GM19455 (cell line): ENCODE measurements at regions not wholly inside any gene's neighbourhood (a gene's known extent, or its start where the extent isn't known, plus 50 kb on each side); places are given as distances from the start of the nearest gene placed in this dataset.
"Not testable (repeated sequence)": the region's sequence is repeated elsewhere in the genome, so short reads cannot be mapped to it uniquely, and the experiment has no call there.

Experiments used
- ATAC-seq: cut with Tn5 transposase; IDR thresholded peaks from one replicate; pipeline ENCODE4 v1.9.1; 2021; ENCODE audit not compliant: unreplicated experiment

GRCh38 chr4:116342143-116342542, 743.2 kb downstream of the TRAM1L1 start:
- ATAC-seq, result no peak

- ATAC-seq, result no peak
Observed at GRCh38 chr4:116332508-116332907, 752.9 kb downstream of the TRAM1L1 start.

- no peak for ATAC-seq
Observed at GRCh38 chr4:116328261-116328860, 757.0 kb downstream of the TRAM1L1 start.

GRCh38 chr4:116323606-116324005, 761.8 kb downstream of the TRAM1L1 start:
- no peak for ATAC-seq

- ATAC-seq, result no peak
Observed at GRCh38 chr4:116321471-116321870, 763.9 kb downstream of the TRAM1L1 start.

- ATAC-seq, result no peak
Observed at GRCh38 chr4:116320859-116321258, 764.5 kb downstream of the TRAM1L1 start.

- no peak for ATAC-seq
Observed at GRCh38 chr4:116303736-116304188, 781.6 kb downstream of the TRAM1L1 start.

- no peak for ATAC-seq
Observed at GRCh38 chr4:116302990-116303735, 782.2 kb downstream of the TRAM1L1 start.

GRCh38 chr4:116275006-116275405, 810.4 kb downstream of the TRAM1L1 start:
- ATAC-seq, result no peak

- ATAC-seq, result no peak
Observed at GRCh38 chr4:116272336-116272735, 813.0 kb downstream of the TRAM1L1 start.

GRCh38 chr4:116260931-116261330, 824.4 kb downstream of the TRAM1L1 start:
- ATAC-seq, result not testable (repeated sequence)

- no peak for ATAC-seq
Observed at GRCh38 chr4:116244771-116245170, 840.6 kb downstream of the TRAM1L1 start.

- no peak for ATAC-seq
Observed at GRCh38 chr4:116243431-116243830, 841.9 kb downstream of the TRAM1L1 start.

- no peak for ATAC-seq
Observed at GRCh38 chr4:116233971-116234370, 851.4 kb downstream of the TRAM1L1 start.

- ATAC-seq, result not testable (repeated sequence)
Observed at GRCh38 chr4:116231999-116232398, 853.4 kb downstream of the TRAM1L1 start.

GRCh38 chr4:116229420-116229819, 856.0 kb downstream of the TRAM1L1 start:
- ATAC-seq, result no peak

GRCh38 chr4:116223040-116223732, 862.2 kb downstream of the TRAM1L1 start:
- no peak for ATAC-seq

- ATAC-seq, result no peak
Observed at GRCh38 chr4:116217781-116218180, 867.6 kb downstream of the TRAM1L1 start.

- no peak for ATAC-seq
Observed at GRCh38 chr4:116215622-116216021, 869.8 kb downstream of the TRAM1L1 start.

- ATAC-seq, result no peak
Observed at GRCh38 chr4:116202524-116202923, 882.9 kb downstream of the TRAM1L1 start.

- ATAC-seq, result no peak
Observed at GRCh38 chr4:116197317-116197809, 888.0 kb downstream of the TRAM1L1 start.

- no peak for ATAC-seq
Observed at GRCh38 chr4:116183241-116183640, 902.1 kb downstream of the TRAM1L1 start.
